K562 (cell line): ENCODE measurements at regions not wholly inside any gene's neighbourhood (a gene's known extent, or its start where the extent isn't known, plus 50 kb on each side); places are given as distances from the start of the nearest gene placed in this dataset.

Experiments
- EP300 ChIP-seq: IDR thresholded peaks from 2 replicates; pipeline ENCODE4 v1.6.1; 2012; ENCODE audit warnings: low read length, improper control_type of control experiment
- EZH2 ChIP-seq: IDR thresholded peaks from 2 replicates; pipeline ENCODE4 v1.6.1; 2012; ENCODE audit warnings: low read depth, mild to moderate bottlenecking, inconsistent platforms, low read length, borderline replicate concordance
- HDAC2 ChIP-seq: fragments of 450-650 bp; IDR thresholded peaks from 2 replicates; pipeline ENCODE4 v1.6.1; 2016; ENCODE audit warnings: mild to moderate bottlenecking
- SMC3 ChIP-seq: conservative IDR thresholded peaks from 2 replicates; pipeline ENCODE4 v1.6.1; 2011; ENCODE audit warnings: low read depth, low read length, improper control_type of control experiment; ENCODE audit not compliant: insufficient read depth
- USF2 ChIP-seq: sonication (generic); formaldehyde crosslinking; IDR thresholded peaks from 2 replicates; pipeline ENCODE4 v1.5.0; 2020; ENCODE audit warnings: missing genetic modification reagents

- TF ChIP-seq EZH2 (no peak), HDAC2 (no peak), SMC3 (no peak), EP300 (no peak), USF2 (CRISPR knock-in tag) (no peak)
Measured at GRCh38 chr16:86681031-86681756, 102.8 kb downstream of the FOXL1 start.
